CD14-positive monocyte (primary cell): ENCODE measurements at regions not wholly inside any gene's neighbourhood (a gene's known extent, or its start where the extent isn't known, plus 50 kb on each side); places are given as distances from the start of the nearest gene placed in this dataset.
"Not testable (repeated sequence)": the region's sequence is repeated elsewhere in the genome, so short reads cannot be mapped to it uniquely, and the experiment has no call there.

Experiments used
- DNase-seq, 3 donors: peaks; one replicate each; pipeline ENCODE4 v3.0.0-alpha.2; 2011 to 2022
- H2AFZ ChIP-seq: 2 replicates; pipeline ENCODE4 v1.6.0; 2012; ENCODE audit warnings: mild to moderate bottlenecking, low read depth, low read length, inconsistent platforms; ENCODE audit not compliant: insufficient read depth, poor library complexity, severe bottlenecking
- H3K27ac ChIP-seq, 2 donors: 1 replicate in 1 of 2; 2 replicates in 1 of 2; pipeline ENCODE4 v1.5.1; 2012 to 2013; ENCODE audit warnings: low read length in 2 of 2, control low read depth in 1 of 2, inconsistent platforms in 1 of 2, low read depth in 1 of 2, mild to moderate bottlenecking in 1 of 2
- H3K27me3 ChIP-seq, 2 donors: one replicate each; pipeline versions ENCODE4 v1.6.0 to v1.6.1; 2011 to 2013; ENCODE audit warnings: low read length in 2 of 2; ENCODE audit not compliant: control insufficient read depth in 2 of 2, insufficient read depth in 2 of 2
- H3K36me3 ChIP-seq, 2 donors: replicated peaks in 1 of 2; 1 replicate in 1 of 2; 2 replicates in 1 of 2; pipeline versions ENCODE4 v1.5.1 to v1.6.1; 2012 to 2013; ENCODE audit warnings: low read length in 2 of 2, control low read depth in 1 of 2, inconsistent platforms in 1 of 2, mild to moderate bottlenecking in 1 of 2; ENCODE audit not compliant: insufficient read depth in 2 of 2, control insufficient read depth in 1 of 2
- H3K4me1 ChIP-seq, 2 donors: 1 replicate in 1 of 2; 2 replicates in 1 of 2; pipeline versions ENCODE4 v1.5.1 to v1.6.1; 2012 to 2013; ENCODE audit warnings: low read length in 2 of 2, control low read depth in 1 of 2, inconsistent platforms in 1 of 2, mild to moderate bottlenecking in 1 of 2, moderate library complexity in 1 of 2; ENCODE audit not compliant: insufficient read depth in 2 of 2, control insufficient read depth in 1 of 2
- H3K4me2 ChIP-seq: replicated peaks from 2 replicates; pipeline ENCODE3; 2012; ENCODE audit warnings: low read length, moderate library complexity, mild to moderate bottlenecking; ENCODE audit not compliant: poor library complexity, severe bottlenecking; ENCODE audit errors: extremely low read depth
- H3K4me3 ChIP-seq, 3 experiments: fragments of 200-600 bp in 1 of 3; sonication (generic) in 1 of 3; replicated peaks in 1 of 3; 1 replicate in 2 of 3; 2 replicates in 1 of 3; pipeline ENCODE4 v1.5.1; 2011 to 2013; ENCODE audit warnings: low read length in 3 of 3, mild to moderate bottlenecking in 3 of 3, control low read depth in 2 of 3, low read depth in 2 of 3, inconsistent platforms in 1 of 3, moderate library complexity in 1 of 3
- H3K79me2 ChIP-seq: 2 replicates; pipeline ENCODE4 v1.6.0; 2012; ENCODE audit warnings: mild to moderate bottlenecking, control low read depth, inconsistent platforms, low read length, moderate library complexity; ENCODE audit not compliant: insufficient read depth
- H3K9ac ChIP-seq: 2 replicates; pipeline ENCODE4 v1.6.0; 2017; ENCODE audit warnings: low read length, mild to moderate bottlenecking; ENCODE audit not compliant: insufficient read depth, poor library complexity, severe bottlenecking
- H3K9me3 ChIP-seq, 2 donors: replicated peaks in 1 of 2; 1 replicate in 1 of 2; 2 replicates in 1 of 2; pipeline versions ENCODE4 v1.5.1 to v1.6.1; 2012 to 2013; ENCODE audit warnings: low read length in 2 of 2, control low read depth in 1 of 2; ENCODE audit not compliant: control insufficient read depth in 1 of 2, insufficient read depth in 1 of 2
- H4K20me1 ChIP-seq: 2 replicates; pipeline ENCODE4 v1.6.0; 2012; ENCODE audit warnings: mild to moderate bottlenecking, low read length, control low read depth, moderate library complexity; ENCODE audit not compliant: insufficient read depth
- H3K27ac Mint-ChIP-seq, 7 donors: one replicate each; pipeline ENCODE4 v1.8.0; 2020; ENCODE audit warnings: mild to moderate bottlenecking in 7 of 7, mixed read lengths in 7 of 7, moderate library complexity in 6 of 7, inconsistent platforms in 2 of 7
- H3K27me3 Mint-ChIP-seq, 3 donors: one replicate each; pipeline ENCODE4 v1.8.0; 2021 to 2022; ENCODE audit warnings: low read depth in 3 of 3, mild to moderate bottlenecking in 3 of 3, mixed read lengths in 3 of 3, moderate library complexity in 3 of 3, inconsistent platforms in 1 of 3
- H3K36me3 Mint-ChIP-seq, 2 donors: one replicate each; pipeline ENCODE4 v1.8.0; 2020; ENCODE audit warnings: mixed read lengths in 2 of 2, inconsistent platforms in 1 of 2, mild to moderate bottlenecking in 1 of 2
- H3K4me1 Mint-ChIP-seq: one replicate; pipeline ENCODE4 v1.8.0; 2020; ENCODE audit warnings: mild to moderate bottlenecking, mixed read lengths
- H3K4me3 Mint-ChIP-seq, 2 donors: one replicate each; pipeline ENCODE4 v1.8.0; 2020; ENCODE audit warnings: mild to moderate bottlenecking in 2 of 2, mixed read lengths in 2 of 2, moderate library complexity in 1 of 2
- H3K9me3 Mint-ChIP-seq, 7 donors: one replicate each; pipeline ENCODE4 v1.8.0; 2020 to 2022; ENCODE audit warnings: mixed read lengths in 7 of 7, mild to moderate bottlenecking in 6 of 7, moderate library complexity in 6 of 7, inconsistent platforms in 2 of 7
- WGBS: methylation state at CpG from one replicate; pipeline ENCODE4 v1.1.5; 2013; ENCODE audit warnings: missing lambda C conversion rate; ENCODE audit not compliant: insufficient coverage; 5-methylcytosine and 5-hydroxymethylcytosine counted together
- intact Hi-C, 2 donors: fragments of 100-400 bp; cut with micrococcal nuclease; formaldehyde crosslinking; loops; one replicate each; pipeline versions ENCODE4 v1.15.0 to v1.15.1; 2023
- TF ChIP-seq, protein P1 (sequence below): fragments of 200-600 bp; IDR thresholded peaks from one replicate; pipeline ENCODE4 v1.8.0; 2022; ENCODE audit warnings: antibody characterized with exemption, mild to moderate bottlenecking

DNA sequence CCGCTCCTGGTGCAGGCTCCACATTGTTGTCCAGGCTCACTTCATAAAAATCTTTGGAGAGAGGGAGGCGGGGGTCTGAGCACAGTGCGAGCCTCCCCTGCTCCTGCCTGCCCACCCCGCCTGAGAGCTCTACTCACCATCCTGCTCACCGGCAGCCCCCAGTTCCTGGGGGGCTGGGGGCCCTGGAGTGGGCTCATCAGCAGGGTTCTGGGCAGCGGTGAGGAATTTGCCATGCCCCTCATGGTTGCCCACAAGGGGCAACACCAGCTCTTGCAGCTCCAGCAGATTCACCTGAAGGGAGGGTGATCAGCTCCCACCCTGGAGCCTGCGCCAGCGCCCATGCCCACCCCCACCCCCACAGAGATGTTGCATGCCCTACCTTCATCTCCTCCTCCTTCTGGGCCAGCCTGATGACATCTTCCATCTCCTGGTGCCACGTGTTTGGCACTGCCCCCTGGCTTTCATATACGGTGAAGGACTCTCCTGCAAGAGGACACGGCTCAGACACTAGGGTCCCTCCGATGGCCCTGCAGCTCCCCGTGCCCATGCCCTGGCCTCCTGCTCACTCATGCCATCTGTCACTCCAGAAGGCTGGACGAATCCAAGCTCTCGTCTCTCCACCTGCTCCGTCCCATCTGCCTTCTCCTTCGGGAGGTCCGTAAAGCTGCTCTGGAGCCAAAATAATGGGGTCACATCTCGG is 162.1 kb downstream of the TBC1D2B start:
- H3K27ac Mint-ChIP-seq: no peak overlapping the region
- intact Hi-C loops: no loop called here

DNA sequence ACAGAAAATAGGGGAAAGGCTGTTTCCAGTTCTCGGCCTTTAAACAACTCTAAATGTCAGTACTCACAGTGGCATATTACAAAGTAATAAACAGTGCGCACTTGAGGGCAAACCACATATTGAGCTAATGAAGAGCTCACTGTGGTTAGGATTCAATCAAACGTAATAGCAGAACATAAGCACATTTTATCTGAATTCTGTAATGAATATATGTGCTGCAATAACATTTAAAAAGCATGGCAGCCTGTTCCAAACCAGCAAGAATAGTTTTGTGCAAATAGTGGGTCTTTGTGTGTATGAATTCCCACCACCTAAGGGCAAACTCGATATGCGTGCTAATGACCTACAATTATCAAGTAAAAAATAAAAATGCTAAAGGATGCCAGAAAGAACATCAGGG is 163.0 kb downstream of the TBC1D2B start:
- H3K4me2 ChIP-seq, H4K20me1 ChIP-seq, H3K9ac ChIP-seq, H3K79me2 ChIP-seq, H3K4me3 Mint-ChIP-seq, intact Hi-C loops, H3K9me3 ChIP-seq, H2AFZ ChIP-seq, H3K36me3 ChIP-seq, H3K9me3 Mint-ChIP-seq, H3K27me3 Mint-ChIP-seq, H3K4me1 ChIP-seq, H3K27me3 ChIP-seq, H3K36me3 Mint-ChIP-seq, H3K27ac ChIP-seq, DNase-seq, H3K4me3 ChIP-seq, H3K4me1 Mint-ChIP-seq, H3K27ac Mint-ChIP-seq: not testable (repeated sequence)
- WGBS: no CpG with 5 or more reads among the region's 5 CpGs

More for the DNA sequence above, 162.1 kb downstream of the TBC1D2B start:
- H3K9me3 Mint-ChIP-seq: no peaks in the 10 kb centered on the region
- H3K36me3 Mint-ChIP-seq: no peaks in the 10 kb centered on the region
- H3K4me1 Mint-ChIP-seq: peaks cover 1% of the 10 kb centered on the region
- Histone ChIP-seq H3K4me3 (no peak overlapping the region), H3K4me2 (no peak overlapping the region), H3K4me1 (no peaks in the 10 kb centered on the region), H3K27ac (no peak overlapping the region), H4K20me1 (no peaks in the 10 kb centered on the region), H3K9ac (no peak overlapping the region), H2AFZ (no peak overlapping the region), H3K27me3 (no peaks in the 10 kb centered on the region), H3K9me3 (no peaks in the 10 kb centered on the region), H3K79me2 (no peaks in the 10 kb centered on the region), H3K36me3 (no peaks in the 10 kb centered on the region)
- H3K27me3 Mint-ChIP-seq: peaks cover 2 to 4% (median 4%) of the 10 kb centered on the region in 3 donors
- 86% methylated on average over 13 of the region's 19 CpGs for WGBS
- no peak overlapping the region for H3K4me3 Mint-ChIP-seq
- TF ChIP-seq, protein P1, sequence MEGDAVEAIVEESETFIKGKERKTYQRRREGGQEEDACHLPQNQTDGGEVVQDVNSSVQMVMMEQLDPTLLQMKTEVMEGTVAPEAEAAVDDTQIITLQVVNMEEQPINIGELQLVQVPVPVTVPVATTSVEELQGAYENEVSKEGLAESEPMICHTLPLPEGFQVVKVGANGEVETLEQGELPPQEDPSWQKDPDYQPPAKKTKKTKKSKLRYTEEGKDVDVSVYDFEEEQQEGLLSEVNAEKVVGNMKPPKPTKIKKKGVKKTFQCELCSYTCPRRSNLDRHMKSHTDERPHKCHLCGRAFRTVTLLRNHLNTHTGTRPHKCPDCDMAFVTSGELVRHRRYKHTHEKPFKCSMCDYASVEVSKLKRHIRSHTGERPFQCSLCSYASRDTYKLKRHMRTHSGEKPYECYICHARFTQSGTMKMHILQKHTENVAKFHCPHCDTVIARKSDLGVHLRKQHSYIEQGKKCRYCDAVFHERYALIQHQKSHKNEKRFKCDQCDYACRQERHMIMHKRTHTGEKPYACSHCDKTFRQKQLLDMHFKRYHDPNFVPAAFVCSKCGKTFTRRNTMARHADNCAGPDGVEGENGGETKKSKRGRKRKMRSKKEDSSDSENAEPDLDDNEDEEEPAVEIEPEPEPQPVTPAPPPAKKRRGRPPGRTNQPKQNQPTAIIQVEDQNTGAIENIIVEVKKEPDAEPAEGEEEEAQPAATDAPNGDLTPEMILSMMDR: no peak
- DNase-seq: no peak
